PC-9 (cell line): ENCODE measurements at regions not wholly inside any gene's neighbourhood (a gene's known extent, or its start where the extent isn't known, plus 50 kb on each side); places are given as distances from the start of the nearest gene placed in this dataset.
"Not testable (repeated sequence)": the region's sequence is repeated elsewhere in the genome, so short reads cannot be mapped to it uniquely, and the experiment has no call there.

Experiments
- BruUV-seq: library from RNA; stranded (reverse); fragments of 400-500 nt; replicated peaks from 2 replicates; lab custom pipeline; 2021; lab: Mats Ljungman, UMichigan
- CTCF ChIA-PET: fragments of 300-600 bp; sonication (Branson Sonifier 250); formaldehyde crosslinking; loops from one replicate; lab custom pipeline; 2022; ENCODE audit warnings: antibody characterized with exemption; lab: Charles Lee
- POLR2A ChIA-PET: fragments of 300-600 bp; sonication (Branson Sonifier 250); formaldehyde crosslinking; loops from one replicate; lab custom pipeline; 2022; ENCODE audit warnings: antibody characterized with exemption; ENCODE audit not compliant: unreplicated experiment; lab: Charles Lee
- DNase-seq, 2 experiments: peaks; one replicate each; pipeline versions ENCODE4 v3.0.0 to v3.0.0-alpha.2; 2015 to 2022; ENCODE audit warnings: mixed read lengths in 1 of 2
- H2AFZ ChIP-seq: fragments of 200-600 bp; sonication (generic); 2 replicates; pipeline ENCODE4 v1.8.1; 2017; ENCODE audit warnings: antibody characterized with exemption
- H3F3A ChIP-seq: fragments of 200-600 bp; sonication (generic); 2 replicates; pipeline ENCODE4 v1.8.1; 2017; ENCODE audit warnings: antibody characterized with exemption, mild to moderate bottlenecking, low read depth; ENCODE audit not compliant: insufficient read depth
- H3K27ac ChIP-seq: fragments of 200-600 bp; sonication (generic); 2 replicates; pipeline ENCODE4 v1.6.1; 2016; ENCODE audit warnings: mixed run types
- H3K27me3 ChIP-seq: fragments of 200-600 bp; sonication (generic); 2 replicates; pipeline ENCODE4 v1.6.1; 2016; ENCODE audit warnings: low read depth, mixed run types; ENCODE audit not compliant: insufficient read depth
- H3K36me3 ChIP-seq: fragments of 200-600 bp; sonication (generic); 2 replicates; pipeline ENCODE4 v1.6.1; 2016; ENCODE audit warnings: low read depth, mixed run types
- H3K4me1 ChIP-seq: fragments of 200-600 bp; sonication (generic); replicated peaks from 2 replicates; pipeline ENCODE4 v1.6.1; 2016; ENCODE audit warnings: mixed run types; ENCODE audit not compliant: insufficient read depth
- H3K4me2 ChIP-seq: fragments of 200-600 bp; sonication (generic); 2 replicates; pipeline ENCODE4 v1.6.1; 2017; ENCODE audit warnings: mixed run types
- H3K4me3 ChIP-seq: fragments of 200-600 bp; sonication (generic); 2 replicates; pipeline ENCODE4 v1.6.1; 2016; ENCODE audit warnings: mixed run types
- H3K79me2 ChIP-seq: fragments of 200-600 bp; sonication (generic); 2 replicates; pipeline ENCODE4 v1.6.1; 2017; ENCODE audit warnings: low read depth, mixed run types
- H3K9me2 ChIP-seq: fragments of 200-600 bp; sonication (generic); 2 replicates; pipeline ENCODE4 v1.8.1; 2017; ENCODE audit warnings: mild to moderate bottlenecking; ENCODE audit not compliant: insufficient read depth
- H3K9me3 ChIP-seq: fragments of 200-600 bp; sonication (generic); 2 replicates; pipeline ENCODE4 v1.8.1; 2016; ENCODE audit warnings: low read depth; ENCODE audit not compliant: insufficient read depth
- H4K20me1 ChIP-seq: fragments of 200-600 bp; sonication (generic); 2 replicates; pipeline ENCODE4 v1.8.1; 2017; ENCODE audit not compliant: insufficient read depth
- EZH2 ChIP-seq: fragments of 200-600 bp; sonication (generic); IDR thresholded peaks from 2 replicates; pipeline ENCODE4 v1.8.0; 2017; ENCODE audit warnings: antibody characterized with exemption, low read depth
- intact Hi-C: fragments of 100-400 bp; cut with micrococcal nuclease; formaldehyde crosslinking; loops from one replicate; pipeline ENCODE4 v1.10.0; 2022; ENCODE audit not compliant: unreplicated experiment
- TF ChIP-seq, protein P1 (sequence below): fragments of 200-600 bp; sonication (generic); conservative IDR thresholded peaks from 2 replicates; pipeline ENCODE4 v1.6.1; 2017; ENCODE audit warnings: mixed run types, antibody characterized with exemption, mild to moderate bottlenecking, moderate library complexity

DNA sequence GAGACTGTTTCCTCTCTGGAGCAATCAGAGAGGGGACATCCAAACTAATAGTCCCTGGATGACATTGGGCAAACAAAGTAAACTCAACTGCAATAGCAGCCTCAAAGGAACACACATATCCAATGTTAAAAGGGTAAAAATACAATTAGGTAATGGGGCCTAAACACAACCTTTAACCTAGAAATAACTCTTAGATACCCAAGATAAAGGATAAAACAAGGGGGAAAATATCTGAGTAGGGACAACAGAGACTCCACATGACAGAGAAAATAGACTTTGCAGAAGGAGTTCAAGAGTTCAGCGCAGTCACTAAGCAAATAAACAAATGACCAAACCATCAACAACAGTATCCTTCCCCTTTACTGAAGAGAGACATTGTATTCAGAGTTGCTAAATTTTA, 149.3 kb downstream of the FBXO4 start:
- no peak overlapping the region for H3K27ac ChIP-seq
- no peaks in the 10 kb centered on the region for H3F3A ChIP-seq
- no peak for TF ChIP-seq EZH2
- TF ChIP-seq, protein P1, sequence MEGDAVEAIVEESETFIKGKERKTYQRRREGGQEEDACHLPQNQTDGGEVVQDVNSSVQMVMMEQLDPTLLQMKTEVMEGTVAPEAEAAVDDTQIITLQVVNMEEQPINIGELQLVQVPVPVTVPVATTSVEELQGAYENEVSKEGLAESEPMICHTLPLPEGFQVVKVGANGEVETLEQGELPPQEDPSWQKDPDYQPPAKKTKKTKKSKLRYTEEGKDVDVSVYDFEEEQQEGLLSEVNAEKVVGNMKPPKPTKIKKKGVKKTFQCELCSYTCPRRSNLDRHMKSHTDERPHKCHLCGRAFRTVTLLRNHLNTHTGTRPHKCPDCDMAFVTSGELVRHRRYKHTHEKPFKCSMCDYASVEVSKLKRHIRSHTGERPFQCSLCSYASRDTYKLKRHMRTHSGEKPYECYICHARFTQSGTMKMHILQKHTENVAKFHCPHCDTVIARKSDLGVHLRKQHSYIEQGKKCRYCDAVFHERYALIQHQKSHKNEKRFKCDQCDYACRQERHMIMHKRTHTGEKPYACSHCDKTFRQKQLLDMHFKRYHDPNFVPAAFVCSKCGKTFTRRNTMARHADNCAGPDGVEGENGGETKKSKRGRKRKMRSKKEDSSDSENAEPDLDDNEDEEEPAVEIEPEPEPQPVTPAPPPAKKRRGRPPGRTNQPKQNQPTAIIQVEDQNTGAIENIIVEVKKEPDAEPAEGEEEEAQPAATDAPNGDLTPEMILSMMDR = no peak
- no peak overlapping the region for H2AFZ ChIP-seq
- no peaks in the 10 kb centered on the region for H3K36me3 ChIP-seq
- H3K4me2 ChIP-seq = no peak overlapping the region
- ChIA-PET POLR2A (no interaction called here), CTCF (no interaction called here)
- H3K9me2 ChIP-seq = peaks cover 8% of the 10 kb centered on the region; the same call in 1 of the 2 replicates
- H3K27me3 ChIP-seq = no peaks in the 10 kb centered on the region
- intact Hi-C loops = no loop called here
- H3K79me2 ChIP-seq = no peaks in the 10 kb centered on the region
- BruUV-seq = no TSS peak
- no peak overlapping the region for H3K4me3 ChIP-seq
- no peaks in the 10 kb centered on the region for H3K9me3 ChIP-seq
- no peak for DNase-seq
- H4K20me1 ChIP-seq = no peaks in the 10 kb centered on the region
- no peaks in the 10 kb centered on the region for H3K4me1 ChIP-seq

DNA sequence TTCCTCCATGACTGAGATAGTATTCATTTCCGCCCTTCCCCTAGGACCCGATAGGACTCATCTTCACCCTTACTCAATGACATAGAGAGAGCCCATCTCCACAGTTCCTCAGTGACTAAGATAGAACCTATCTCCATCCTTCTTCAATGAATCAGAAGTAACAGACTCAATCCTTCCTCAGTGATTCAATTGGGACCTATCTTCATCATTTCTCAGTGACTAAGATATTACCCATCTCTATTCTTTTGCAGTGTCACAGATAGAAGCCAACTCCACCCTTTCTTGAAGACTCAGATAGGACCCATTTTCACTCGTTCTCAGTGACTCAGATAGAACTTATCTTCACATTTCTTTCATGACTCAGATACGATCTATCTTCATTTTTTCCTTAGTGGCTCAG, 164.6 kb downstream of the FBXO4 start:
- CTCF ChIA-PET = no interaction called here

DNA sequence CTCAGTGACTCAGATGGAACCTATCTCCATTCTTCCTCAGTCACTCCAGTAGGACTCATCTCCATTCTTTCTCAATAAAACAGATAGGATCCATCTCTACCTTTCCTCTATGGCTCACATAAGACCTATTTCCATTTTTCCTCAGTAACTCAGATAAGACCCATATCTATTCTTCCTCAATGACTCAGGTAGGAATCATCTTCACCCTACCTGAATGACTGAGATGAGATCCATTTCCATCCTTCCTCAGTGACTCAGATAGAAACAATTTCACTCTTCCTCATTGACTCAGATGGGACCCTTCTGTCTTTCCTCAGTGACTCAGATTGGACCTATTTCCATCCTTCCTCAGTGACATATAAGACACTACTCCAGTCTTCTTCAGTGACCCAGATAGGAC, 165.1 kb downstream of the FBXO4 start:
- CTCF ChIA-PET = no interaction called here
- BruUV-seq = no TSS peak
- Histone ChIP-seq H3K4me2 (no peak overlapping the region), H3K9me3 (no peaks in the 10 kb centered on the region), H3K27me3 (no peaks in the 10 kb centered on the region), H4K20me1 (no peaks in the 10 kb centered on the region), H2AFZ (no peak overlapping the region), H3F3A (no peaks in the 10 kb centered on the region), H3K4me1 (no peaks in the 10 kb centered on the region), H3K79me2 (no peaks in the 10 kb centered on the region), H3K9me2 (no peaks in the 10 kb centered on the region), H3K27ac (no peak overlapping the region), H3K4me3 (no peak overlapping the region), H3K36me3 (no peaks in the 10 kb centered on the region)
- no peak for DNase-seq
- TF ChIP-seq, protein P1 = no peak
- no peak for TF ChIP-seq EZH2
- POLR2A ChIA-PET = no interaction called here
- intact Hi-C loops = no loop called here

More for the DNA sequence above, 164.6 kb downstream of the FBXO4 start:
- no peaks in the 10 kb centered on the region for H3K27me3 ChIP-seq
- H3K9me2 ChIP-seq = no peaks in the 10 kb centered on the region
- TF ChIP-seq, protein P1 = no peak
- no peak for TF ChIP-seq EZH2
- no peak for DNase-seq
- POLR2A ChIA-PET = no interaction called here
- H3K79me2 ChIP-seq = no peaks in the 10 kb centered on the region
- no peak overlapping the region for H2AFZ ChIP-seq
- BruUV-seq = no TSS peak
- no peak overlapping the region for H3K4me3 ChIP-seq
- H3K4me1 ChIP-seq = no peaks in the 10 kb centered on the region
- no peaks in the 10 kb centered on the region for H3F3A ChIP-seq
- H3K4me2 ChIP-seq = no peak overlapping the region
- no peaks in the 10 kb centered on the region for H3K36me3 ChIP-seq
- no peaks in the 10 kb centered on the region for H3K9me3 ChIP-seq
- H4K20me1 ChIP-seq = no peaks in the 10 kb centered on the region
- H3K27ac ChIP-seq = no peak overlapping the region
- intact Hi-C loops = loop anchor here (10.0 kb wide), 1 partner anchor 245 kb away; no protein-coding TSS in a partner anchor

DNA sequence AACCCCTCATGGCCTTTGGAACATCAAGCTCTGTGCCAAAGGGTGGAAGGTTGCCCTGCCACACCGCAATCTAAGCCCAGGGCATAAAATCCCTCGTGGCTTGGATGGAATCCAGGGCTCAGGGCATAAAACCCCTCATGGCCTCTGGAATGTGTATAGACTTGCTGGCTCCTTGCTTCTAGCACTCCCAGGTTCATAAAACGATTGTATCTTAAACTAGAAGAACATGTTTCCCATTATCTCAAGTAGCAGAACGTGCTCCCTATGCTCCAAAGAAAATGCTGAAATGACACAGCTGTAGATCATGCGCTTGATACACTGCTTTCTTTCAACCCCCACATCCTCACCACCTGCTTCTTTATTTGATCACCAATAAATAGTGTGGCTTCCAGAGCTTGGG, 174.8 kb downstream of the FBXO4 start:
- CTCF ChIA-PET, H3K4me3 ChIP-seq, H3K27ac ChIP-seq, DNase-seq, BruUV-seq, H2AFZ ChIP-seq, H3K27me3 ChIP-seq, H3F3A ChIP-seq, H3K9me2 ChIP-seq, H3K79me2 ChIP-seq, intact Hi-C loops, H3K4me2 ChIP-seq, H4K20me1 ChIP-seq, POLR2A ChIA-PET, H3K9me3 ChIP-seq, H3K36me3 ChIP-seq, H3K4me1 ChIP-seq: not testable (repeated sequence)
